Limb (tissue), 2 donors: ENCODE measurements at regions not wholly inside any gene's neighbourhood (a gene's known extent, or its start where the extent isn't known, plus 50 kb on each side); places are given as distances from the start of the nearest gene placed in this dataset.

Source experiments
- DNase-seq, 2 donors: peaks; one replicate each; pipeline ENCODE4 v3.0.0-alpha.2; 2016; ENCODE audit errors: extremely low spot score in 2 of 2

DNA sequence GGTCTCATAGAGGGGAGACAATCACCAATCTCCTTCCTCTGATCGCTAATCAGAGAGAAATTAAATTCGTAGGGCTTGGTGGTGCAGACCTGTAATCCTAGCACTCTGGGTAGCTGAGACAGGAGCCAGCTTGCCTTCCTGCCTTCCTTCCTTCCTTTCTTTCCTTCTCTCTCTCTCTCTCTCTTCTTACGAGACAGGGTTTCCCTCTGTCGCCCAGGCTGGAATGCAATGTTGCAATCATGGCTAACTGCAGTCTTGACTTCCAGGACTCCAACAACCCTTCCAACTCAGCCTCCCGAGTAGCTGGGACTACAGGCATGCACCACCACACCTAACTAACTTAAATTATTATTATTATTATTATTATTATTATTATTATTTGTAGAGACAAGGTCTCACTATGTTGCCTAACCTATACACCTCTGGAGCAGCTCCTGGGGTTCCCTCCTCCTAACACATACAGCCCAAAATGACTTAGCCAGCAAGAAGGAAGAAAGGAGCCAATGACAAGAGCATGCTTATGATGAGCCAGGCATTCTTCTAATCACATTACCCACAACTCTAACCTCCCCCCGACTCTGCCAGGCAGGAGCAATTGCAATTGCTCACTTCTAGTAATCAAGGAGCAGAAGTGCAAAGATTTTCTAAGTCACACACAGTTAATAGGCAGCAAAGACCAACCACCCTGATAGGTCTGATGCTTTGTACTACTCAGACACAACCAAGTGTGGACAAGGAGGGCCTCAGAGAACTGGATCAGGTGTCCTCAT, 105.4 kb upstream of the F3 start:
- no peak for DNase-seq

DNA sequence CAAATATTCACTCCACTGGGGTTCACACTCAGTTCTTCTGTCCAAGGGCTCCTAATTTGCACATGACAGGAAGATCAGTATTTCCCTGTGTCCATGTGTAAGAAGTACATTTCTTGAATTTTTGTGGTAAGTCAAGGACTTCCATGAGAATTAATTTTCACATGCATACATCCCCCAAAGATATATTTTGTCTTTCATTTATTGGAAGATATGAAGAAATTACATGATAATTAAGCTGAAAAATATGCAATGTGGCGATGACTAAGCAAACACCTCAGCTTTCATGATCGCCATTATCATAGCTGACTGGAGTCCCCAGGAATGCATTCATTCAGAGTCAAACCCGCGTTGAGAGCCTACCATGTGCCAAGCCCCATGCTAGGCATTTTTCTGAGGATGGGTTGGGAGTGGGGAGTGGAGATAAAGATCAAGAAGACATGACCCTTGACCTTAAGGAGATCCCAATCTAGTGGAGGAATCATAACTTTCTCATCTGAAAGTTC, 104.6 kb upstream of the F3 start:
- no peak for DNase-seq

DNA sequence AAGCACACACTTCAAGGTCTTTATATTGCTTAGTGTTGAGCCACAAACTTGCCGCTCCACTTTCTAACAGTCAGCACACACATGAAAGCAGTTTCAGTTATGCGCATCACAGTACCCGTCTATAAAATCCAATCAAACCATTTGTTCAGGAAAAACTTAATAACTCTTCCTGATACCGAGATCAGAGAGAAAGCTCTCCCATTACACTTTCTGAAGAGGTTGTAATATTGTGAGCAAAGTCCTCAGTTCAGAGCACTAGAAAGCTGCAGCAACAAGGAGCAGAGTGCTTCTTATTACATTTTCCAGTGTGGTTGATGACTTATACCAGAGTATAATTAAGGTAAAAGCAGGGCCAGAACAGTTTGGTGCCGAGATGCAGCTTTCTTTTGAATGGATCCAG, 102.8 kb upstream of the F3 start:
- DNase-seq = no peak

DNA sequence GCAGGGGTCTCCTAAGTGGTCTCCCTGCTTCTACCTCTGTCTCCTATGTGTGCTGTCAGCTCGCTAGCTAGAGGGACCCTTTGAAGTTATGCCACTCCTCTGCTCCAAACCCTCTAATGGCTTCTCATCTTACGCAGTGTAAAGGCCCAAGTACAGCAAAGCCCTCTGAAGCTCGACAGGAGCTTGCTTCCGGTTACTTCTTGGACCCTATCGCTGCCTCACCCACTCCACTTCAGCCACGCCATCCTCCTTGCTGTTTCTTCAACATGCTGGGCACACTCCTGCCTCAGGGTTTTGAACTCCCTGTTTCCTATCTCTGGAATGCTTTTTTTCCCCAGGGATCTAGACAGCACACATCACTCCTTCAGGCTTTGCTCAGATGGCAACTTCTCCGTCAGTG, 102.3 kb upstream of the F3 start:
- no peak for DNase-seq

DNA sequence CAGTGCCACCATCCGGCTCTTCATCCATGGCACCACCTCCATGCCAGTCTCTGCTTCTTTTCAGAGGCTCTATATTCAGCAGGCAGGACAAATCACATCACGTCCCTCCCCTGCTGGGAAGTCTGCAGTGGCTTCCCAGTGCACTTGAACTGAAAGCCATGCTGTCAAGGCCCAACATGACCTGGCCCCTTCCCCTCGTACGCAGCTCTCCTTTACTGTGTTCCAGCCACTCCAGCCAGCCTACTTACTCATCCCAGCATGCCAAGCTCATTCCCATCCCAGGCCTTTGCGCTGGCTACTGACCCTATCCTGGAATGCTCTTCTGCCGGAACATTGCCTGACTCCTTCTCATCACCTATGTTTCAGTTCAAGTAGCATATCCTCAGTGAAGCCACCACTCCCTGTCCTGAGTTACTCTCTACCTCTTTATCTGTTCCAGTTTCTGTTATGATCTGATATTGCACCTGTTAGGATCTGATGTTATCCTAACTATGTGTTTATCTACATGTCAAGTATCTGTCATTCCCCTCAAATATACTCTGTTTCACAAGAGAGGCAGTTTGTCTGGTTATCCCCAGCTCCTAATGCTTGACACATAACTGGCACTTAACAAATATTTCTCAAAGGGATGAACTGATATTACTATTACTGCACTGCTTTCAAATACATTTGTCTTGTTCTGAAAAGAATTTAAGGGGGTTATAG, 101.2 kb upstream of the F3 start:
- no peak for DNase-seq

- DNase-seq = no peak
Measured at GRCh38 chr1:94641990-94642389, 100.4 kb upstream of the F3 start.

GRCh38 chr1:94640125-94640524, 98.6 kb upstream of the F3 start:
- no peak for DNase-seq

GRCh38 chr1:94637121-94637520, 95.6 kb upstream of the F3 start:
- no peak for DNase-seq

DNA sequence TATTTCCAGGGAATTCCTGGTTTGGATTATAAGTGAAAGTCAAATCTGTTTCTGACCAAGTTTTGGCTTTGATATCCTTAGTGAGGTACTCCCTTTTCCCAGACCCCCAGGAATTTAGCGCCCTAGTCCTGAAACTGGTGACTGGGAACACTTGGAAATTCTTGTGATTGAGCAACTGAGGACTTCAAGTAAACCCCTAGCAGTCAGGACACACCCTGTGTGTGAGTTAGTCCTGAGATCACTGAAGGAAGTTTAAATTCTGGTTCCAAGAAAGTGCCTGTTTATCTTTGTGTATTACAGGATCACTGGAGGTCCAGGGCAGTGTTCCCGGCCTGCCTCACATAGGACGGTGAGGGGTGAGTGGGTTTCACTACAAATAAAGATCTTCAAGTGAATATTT, 95.1 kb upstream of the F3 start:
- DNase-seq = no peak

- DNase-seq = no peak
Measured at GRCh38 chr1:94636100-94636499, 94.5 kb upstream of the F3 start.

- DNase-seq = no peak
Measured at GRCh38 chr1:94634977-94635416, 93.4 kb upstream of the F3 start.

DNA sequence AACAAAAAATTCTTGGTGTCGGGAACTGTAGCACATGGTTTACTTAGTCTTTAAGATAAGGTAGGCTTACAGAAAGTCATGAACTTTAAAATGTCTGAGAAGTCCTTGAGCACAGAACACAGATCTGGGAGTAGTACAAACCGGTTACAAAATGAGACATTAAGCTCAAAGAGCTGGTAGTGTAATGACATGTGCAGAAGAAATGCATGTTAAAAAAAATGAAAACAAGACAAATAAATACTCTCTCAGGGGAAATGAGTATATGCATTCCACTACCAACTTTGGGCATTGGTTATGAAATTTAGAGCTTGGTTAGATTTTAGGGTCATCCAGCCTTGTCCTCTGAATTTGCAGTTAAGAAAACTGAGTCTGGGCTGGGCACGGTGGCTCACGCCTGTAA, 91.5 kb upstream of the F3 start:
- no peak for DNase-seq

DNA sequence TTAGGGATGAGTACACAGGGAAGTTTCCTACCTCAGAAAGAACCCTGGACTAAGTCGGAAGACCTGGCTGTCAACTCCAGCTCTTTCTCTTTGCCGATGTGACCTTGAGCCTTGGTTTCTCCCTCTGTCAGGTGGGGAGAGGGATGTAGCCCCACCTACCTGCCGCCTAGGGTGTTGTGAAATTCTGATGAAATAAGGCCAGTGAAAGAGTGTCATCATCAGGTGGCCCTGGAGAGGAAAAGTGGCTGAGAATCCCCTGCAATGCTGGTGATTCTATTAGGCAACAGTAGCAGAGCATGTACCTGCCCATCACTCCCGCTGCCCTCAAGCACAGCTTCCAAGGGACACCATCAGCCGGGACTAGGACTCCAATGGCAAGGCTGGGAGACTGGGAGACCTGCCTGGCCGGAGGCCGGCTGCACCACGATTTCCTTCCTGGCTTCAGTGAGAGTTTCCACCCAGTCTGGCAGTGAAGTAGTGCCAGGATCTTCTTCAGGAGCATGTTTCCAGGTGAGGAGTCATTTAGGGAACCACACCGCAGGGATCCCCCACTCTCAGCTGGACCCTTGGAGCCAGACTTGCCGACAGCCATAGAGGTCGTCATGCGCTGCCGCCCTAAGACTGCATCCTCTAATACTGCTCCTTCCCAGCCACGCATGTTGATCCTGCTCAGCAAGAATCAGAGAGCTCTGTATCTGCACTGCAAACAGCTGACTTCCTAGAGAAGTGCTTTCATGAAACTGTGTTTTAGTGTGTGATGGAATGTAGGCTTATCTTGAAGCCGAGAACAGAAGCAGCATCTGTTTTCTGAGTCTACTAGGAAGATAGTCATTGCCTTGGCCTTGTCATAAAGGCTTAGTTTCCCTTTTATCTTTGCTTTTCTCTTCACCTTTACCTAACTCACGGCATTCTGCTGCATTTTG, 88.0 kb upstream of the F3 start:
- no peak for DNase-seq

DNA sequence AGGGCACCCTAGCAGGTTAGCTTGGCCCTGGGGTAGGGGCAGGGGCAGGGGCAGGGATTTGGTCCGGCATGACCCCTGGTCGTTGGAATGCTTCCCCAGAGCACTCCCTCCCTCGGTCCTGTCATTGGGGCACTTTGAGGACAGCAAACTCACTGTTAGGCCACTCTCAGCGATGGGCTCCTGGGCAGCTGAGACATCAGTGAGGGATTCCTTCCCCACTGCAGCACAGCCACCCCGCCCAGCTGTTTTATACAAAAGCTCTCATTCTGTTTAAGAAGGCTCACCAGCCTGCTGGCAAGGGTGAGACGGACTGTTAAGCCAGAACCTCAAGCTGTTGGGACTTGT, 86.9 kb upstream of the F3 start:
- no peak for DNase-seq

- no peak for DNase-seq
Measured at GRCh38 chr1:94627771-94628498, 86.4 kb upstream of the F3 start.

DNA sequence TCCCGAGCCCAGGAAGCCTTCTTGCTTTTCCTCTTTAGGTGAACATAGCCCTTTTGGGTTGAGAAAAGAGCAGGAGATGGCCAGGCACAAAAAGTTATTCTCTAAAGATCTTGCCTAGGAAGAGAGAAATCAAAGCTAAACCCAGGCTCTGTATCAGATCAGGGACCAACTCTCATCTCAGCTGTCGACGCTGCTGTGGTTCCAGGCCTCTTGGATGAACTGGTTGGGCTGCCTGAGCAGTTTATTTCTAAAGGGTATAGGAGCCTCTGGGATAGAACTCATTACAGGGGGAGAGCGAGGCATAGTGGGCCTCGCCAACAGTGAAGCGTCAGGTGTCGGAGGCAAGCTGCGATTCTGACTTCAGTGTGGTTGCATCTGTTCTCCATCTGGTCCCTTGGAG, 82.6 kb upstream of the F3 start:
- DNase-seq = no peak

GRCh38 chr1:94623560-94624148, 82.1 kb upstream of the F3 start:
- DNase-seq = no peak

- DNase-seq = no peak
Measured at GRCh38 chr1:94622757-94623156, 81.2 kb upstream of the F3 start.

DNA sequence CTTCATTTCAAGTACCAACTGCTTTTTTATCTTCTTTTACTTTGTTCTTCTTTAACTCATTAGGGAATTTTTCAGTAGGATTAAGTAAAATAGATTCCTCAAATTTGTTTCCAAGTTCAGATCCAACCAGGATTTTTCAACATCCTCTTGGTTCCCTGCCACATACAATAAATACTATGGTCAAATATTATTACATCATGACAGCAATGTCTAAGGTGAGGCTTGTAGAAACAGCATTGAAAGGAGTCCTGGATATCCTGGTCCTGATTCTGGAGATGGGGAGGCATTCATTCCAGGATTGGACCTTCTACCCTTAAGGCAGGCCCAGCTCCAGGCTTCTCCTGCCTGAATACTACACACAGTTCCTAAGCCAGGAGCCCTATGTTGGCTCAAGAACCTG, 80.2 kb upstream of the F3 start:
- no peak for DNase-seq

DNA sequence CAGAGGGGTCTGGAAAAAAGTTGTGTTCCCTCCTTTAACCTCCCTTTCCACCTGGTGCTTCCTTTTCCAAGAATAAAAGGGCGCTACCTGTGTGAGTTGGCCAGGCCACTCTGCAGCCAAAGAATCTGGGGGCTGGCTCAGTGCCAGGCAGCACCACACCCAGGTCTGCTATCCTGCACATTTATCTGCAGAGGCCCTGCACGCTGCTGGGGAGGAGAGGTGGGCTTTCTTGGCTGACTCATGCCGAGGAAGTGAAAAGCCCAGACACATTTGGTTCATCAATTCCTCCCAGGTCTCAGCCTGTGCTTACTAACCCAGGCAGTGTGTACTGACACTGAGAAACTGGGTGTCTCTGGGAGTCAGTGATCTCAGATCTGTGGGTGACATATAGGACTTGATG, 79.8 kb upstream of the F3 start:
- DNase-seq = no peak
